ENCODE measurements at regions not wholly inside any gene's neighbourhood (a gene's known extent, or its start where the extent isn't known, plus 50 kb on each side); places are given as distances from the start of the nearest gene placed in this dataset.
"Not testable (repeated sequence)": the region's sequence is repeated elsewhere in the genome, so short reads cannot be mapped to it uniquely, and the experiment has no call there.

- no peak for DNase-seq
These were observed 128.0 kb downstream of the SPP2 start for GRCh38 chr2:234178330-234179030.

- no peak for DNase-seq
These were observed 125.1 kb downstream of the SPP2 start for GRCh38 chr2:234175649-234176048.

GRCh38 chr2:234174742-234175141, 124.2 kb downstream of the SPP2 start:
- no peak for DNase-seq

- no peak for DNase-seq
These were observed 122.0 kb downstream of the SPP2 start for GRCh38 chr2:234172532-234172931.

- no peak for DNase-seq
These were observed 121.6 kb downstream of the SPP2 start for GRCh38 chr2:234172066-234172465.

GRCh38 chr2:234171666-234172065, 121.2 kb downstream of the SPP2 start:
- DNase-seq = no peak

- no peak for DNase-seq
These were observed 119.2 kb downstream of the SPP2 start for GRCh38 chr2:234169674-234170073.

- DNase-seq = not testable (repeated sequence)
These were observed 118.4 kb downstream of the SPP2 start for GRCh38 chr2:234168605-234169570.

- DNase-seq = no peak
These were observed 116.0 kb downstream of the SPP2 start for GRCh38 chr2:234166531-234166930.

GRCh38 chr2:234165421-234165820, 114.9 kb downstream of the SPP2 start:
- DNase-seq = no peak

- DNase-seq = peak; percentile 5 to 12
These were observed 114.3 kb downstream of the SPP2 start for GRCh38 chr2:234164493-234165413.

- no peak for DNase-seq
These were observed 113.1 kb downstream of the SPP2 start for GRCh38 chr2:234163510-234164045.

- no peak for DNase-seq
These were observed 112.4 kb downstream of the SPP2 start for GRCh38 chr2:234162861-234163260.

- DNase-seq = no peak
These were observed 111.4 kb downstream of the SPP2 start for GRCh38 chr2:234161932-234162331.

GRCh38 chr2:234158812-234159211, 108.3 kb downstream of the SPP2 start:
- no peak for DNase-seq

GRCh38 chr2:234157817-234158588, 107.5 kb downstream of the SPP2 start:
- DNase-seq = no peak

- no peak for DNase-seq
These were observed 105.8 kb downstream of the SPP2 start for GRCh38 chr2:234156326-234156725.

- not testable (repeated sequence) for DNase-seq
These were observed 102.3 kb downstream of the SPP2 start for GRCh38 chr2:234152835-234153234.

- no peak for DNase-seq
These were observed 96.9 kb downstream of the SPP2 start for GRCh38 chr2:234147335-234147861.

- DNase-seq = no peak
These were observed 95.8 kb downstream of the SPP2 start for GRCh38 chr2:234146087-234146826.

- DNase-seq = no peak
These were observed 95.0 kb downstream of the SPP2 start for GRCh38 chr2:234145511-234145910.

Measured in stimulated activated CD4-positive, alpha-beta T cell treated with anti-CD3 and anti-CD28 coated beads, Interleukin-2, amount 100 ng/mL, for 48 hours (primary cell).